PC-9 (cell line): ENCODE measurements at regions not wholly inside any gene's neighbourhood (a gene's known extent, or its start where the extent isn't known, plus 50 kb on each side); places are given as distances from the start of the nearest gene placed in this dataset.

Experiments
- BruUV-seq: library from RNA; stranded (reverse); fragments of 400-500 nt; replicated peaks from 2 replicates; lab custom pipeline; 2021; lab: Mats Ljungman, UMichigan
- CTCF ChIA-PET: fragments of 300-600 bp; sonication (Branson Sonifier 250); formaldehyde crosslinking; loops from one replicate; lab custom pipeline; 2022; ENCODE audit warnings: antibody characterized with exemption; lab: Charles Lee
- POLR2A ChIA-PET: fragments of 300-600 bp; sonication (Branson Sonifier 250); formaldehyde crosslinking; loops from one replicate; lab custom pipeline; 2022; ENCODE audit warnings: antibody characterized with exemption; ENCODE audit not compliant: unreplicated experiment; lab: Charles Lee
- DNase-seq, 2 experiments: peaks; one replicate each; pipeline versions ENCODE4 v3.0.0 to v3.0.0-alpha.2; 2015 to 2022; ENCODE audit warnings: mixed read lengths in 1 of 2
- H2AFZ ChIP-seq: fragments of 200-600 bp; sonication (generic); 2 replicates; pipeline ENCODE4 v1.8.1; 2017; ENCODE audit warnings: antibody characterized with exemption
- H3F3A ChIP-seq: fragments of 200-600 bp; sonication (generic); 2 replicates; pipeline ENCODE4 v1.8.1; 2017; ENCODE audit warnings: antibody characterized with exemption, mild to moderate bottlenecking, low read depth; ENCODE audit not compliant: insufficient read depth
- H3K27ac ChIP-seq: fragments of 200-600 bp; sonication (generic); 2 replicates; pipeline ENCODE4 v1.6.1; 2016; ENCODE audit warnings: mixed run types
- H3K27me3 ChIP-seq: fragments of 200-600 bp; sonication (generic); 2 replicates; pipeline ENCODE4 v1.6.1; 2016; ENCODE audit warnings: low read depth, mixed run types; ENCODE audit not compliant: insufficient read depth
- H3K36me3 ChIP-seq: fragments of 200-600 bp; sonication (generic); 2 replicates; pipeline ENCODE4 v1.6.1; 2016; ENCODE audit warnings: low read depth, mixed run types
- H3K4me1 ChIP-seq: fragments of 200-600 bp; sonication (generic); replicated peaks from 2 replicates; pipeline ENCODE4 v1.6.1; 2016; ENCODE audit warnings: mixed run types; ENCODE audit not compliant: insufficient read depth
- H3K4me2 ChIP-seq: fragments of 200-600 bp; sonication (generic); 2 replicates; pipeline ENCODE4 v1.6.1; 2017; ENCODE audit warnings: mixed run types
- H3K4me3 ChIP-seq: fragments of 200-600 bp; sonication (generic); 2 replicates; pipeline ENCODE4 v1.6.1; 2016; ENCODE audit warnings: mixed run types
- H3K79me2 ChIP-seq: fragments of 200-600 bp; sonication (generic); 2 replicates; pipeline ENCODE4 v1.6.1; 2017; ENCODE audit warnings: low read depth, mixed run types
- H3K9me2 ChIP-seq: fragments of 200-600 bp; sonication (generic); 2 replicates; pipeline ENCODE4 v1.8.1; 2017; ENCODE audit warnings: mild to moderate bottlenecking; ENCODE audit not compliant: insufficient read depth
- H3K9me3 ChIP-seq: fragments of 200-600 bp; sonication (generic); 2 replicates; pipeline ENCODE4 v1.8.1; 2016; ENCODE audit warnings: low read depth; ENCODE audit not compliant: insufficient read depth
- H4K20me1 ChIP-seq: fragments of 200-600 bp; sonication (generic); 2 replicates; pipeline ENCODE4 v1.8.1; 2017; ENCODE audit not compliant: insufficient read depth
- EZH2 ChIP-seq: fragments of 200-600 bp; sonication (generic); IDR thresholded peaks from 2 replicates; pipeline ENCODE4 v1.8.0; 2017; ENCODE audit warnings: antibody characterized with exemption, low read depth
- intact Hi-C: fragments of 100-400 bp; cut with micrococcal nuclease; formaldehyde crosslinking; loops from one replicate; pipeline ENCODE4 v1.10.0; 2022; ENCODE audit not compliant: unreplicated experiment
- TF ChIP-seq, protein P1 (sequence below): fragments of 200-600 bp; sonication (generic); conservative IDR thresholded peaks from 2 replicates; pipeline ENCODE4 v1.6.1; 2017; ENCODE audit warnings: mixed run types, antibody characterized with exemption, mild to moderate bottlenecking, moderate library complexity

DNA sequence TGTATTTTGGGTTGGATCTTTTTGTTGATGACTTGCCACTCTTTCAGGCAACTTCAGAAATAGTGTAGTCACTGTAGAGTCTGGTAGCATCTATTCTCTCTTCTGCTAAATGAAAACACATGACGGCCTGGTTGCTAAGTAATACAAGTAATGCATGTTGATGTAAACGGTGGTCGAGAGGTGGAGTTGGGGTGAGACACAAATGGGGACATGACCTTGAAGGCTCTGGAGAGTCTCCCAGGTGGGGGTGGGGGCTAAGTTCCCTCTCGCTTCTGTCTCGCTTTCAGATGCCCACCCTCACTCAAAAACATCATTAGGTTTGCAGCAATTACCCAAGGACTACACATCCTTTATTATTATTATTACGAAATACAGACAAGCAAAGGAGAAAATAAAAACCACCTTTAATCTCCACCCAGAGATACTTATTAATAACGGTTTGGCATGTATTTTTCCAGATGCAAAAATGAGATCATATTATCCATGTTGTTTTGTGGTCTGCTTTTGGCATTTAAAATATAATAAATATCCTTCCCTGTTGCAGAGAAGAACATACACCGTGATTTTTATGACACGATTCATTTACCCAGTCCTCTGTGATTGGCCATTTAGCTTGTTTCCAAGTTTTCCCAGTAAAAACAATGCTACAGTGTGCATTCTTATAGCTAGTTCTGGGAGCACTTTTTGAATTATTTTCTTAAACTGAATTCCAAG lies 138.1 kb downstream of the MIS18A start:
- H3K4me1 ChIP-seq: no peaks in the 10 kb centered on the region
- no peak overlapping the region for H3K4me2 ChIP-seq
- ChIA-PET CTCF (no interaction called here), POLR2A (no interaction called here)
- no peaks in the 10 kb centered on the region for H3K79me2 ChIP-seq
- no peak overlapping the region for H3K27ac ChIP-seq
- H4K20me1 ChIP-seq: no peaks in the 10 kb centered on the region
- no TSS peak for BruUV-seq
- no peaks in the 10 kb centered on the region for H3K9me3 ChIP-seq
- intact Hi-C loops: no loop called here
- no peak overlapping the region for H3K4me3 ChIP-seq
- peaks cover 42% of the 10 kb centered on the region for H3K27me3 ChIP-seq
- H3F3A ChIP-seq: no peaks in the 10 kb centered on the region
- TF ChIP-seq, protein P1, sequence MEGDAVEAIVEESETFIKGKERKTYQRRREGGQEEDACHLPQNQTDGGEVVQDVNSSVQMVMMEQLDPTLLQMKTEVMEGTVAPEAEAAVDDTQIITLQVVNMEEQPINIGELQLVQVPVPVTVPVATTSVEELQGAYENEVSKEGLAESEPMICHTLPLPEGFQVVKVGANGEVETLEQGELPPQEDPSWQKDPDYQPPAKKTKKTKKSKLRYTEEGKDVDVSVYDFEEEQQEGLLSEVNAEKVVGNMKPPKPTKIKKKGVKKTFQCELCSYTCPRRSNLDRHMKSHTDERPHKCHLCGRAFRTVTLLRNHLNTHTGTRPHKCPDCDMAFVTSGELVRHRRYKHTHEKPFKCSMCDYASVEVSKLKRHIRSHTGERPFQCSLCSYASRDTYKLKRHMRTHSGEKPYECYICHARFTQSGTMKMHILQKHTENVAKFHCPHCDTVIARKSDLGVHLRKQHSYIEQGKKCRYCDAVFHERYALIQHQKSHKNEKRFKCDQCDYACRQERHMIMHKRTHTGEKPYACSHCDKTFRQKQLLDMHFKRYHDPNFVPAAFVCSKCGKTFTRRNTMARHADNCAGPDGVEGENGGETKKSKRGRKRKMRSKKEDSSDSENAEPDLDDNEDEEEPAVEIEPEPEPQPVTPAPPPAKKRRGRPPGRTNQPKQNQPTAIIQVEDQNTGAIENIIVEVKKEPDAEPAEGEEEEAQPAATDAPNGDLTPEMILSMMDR: no peak
- no peak for TF ChIP-seq EZH2
- H2AFZ ChIP-seq: no peak overlapping the region
- DNase-seq: no peak
- H3K36me3 ChIP-seq: no peaks in the 10 kb centered on the region
- H3K9me2 ChIP-seq: no peaks in the 10 kb centered on the region

DNA sequence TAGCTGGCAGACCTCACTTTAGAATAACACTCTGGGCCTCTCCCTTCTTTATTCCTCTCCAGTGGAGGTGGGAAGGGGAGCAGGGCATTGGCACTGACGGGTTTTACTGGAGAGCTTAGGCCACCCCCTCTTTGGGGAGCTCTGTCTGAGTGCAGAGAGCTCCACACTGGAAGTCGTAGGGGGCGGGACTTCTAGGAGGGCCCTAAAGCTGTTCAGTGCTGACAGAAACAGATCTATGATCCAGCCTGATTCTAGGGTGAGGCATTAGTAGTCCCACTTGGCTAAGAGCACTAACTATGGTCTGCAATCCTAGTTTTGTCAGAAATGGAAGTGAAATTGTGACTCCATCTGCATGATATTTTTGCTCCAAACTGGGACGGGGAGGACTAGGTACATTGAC lies 138.7 kb downstream of the MIS18A start:
- CTCF ChIA-PET: no interaction called here

DNA sequence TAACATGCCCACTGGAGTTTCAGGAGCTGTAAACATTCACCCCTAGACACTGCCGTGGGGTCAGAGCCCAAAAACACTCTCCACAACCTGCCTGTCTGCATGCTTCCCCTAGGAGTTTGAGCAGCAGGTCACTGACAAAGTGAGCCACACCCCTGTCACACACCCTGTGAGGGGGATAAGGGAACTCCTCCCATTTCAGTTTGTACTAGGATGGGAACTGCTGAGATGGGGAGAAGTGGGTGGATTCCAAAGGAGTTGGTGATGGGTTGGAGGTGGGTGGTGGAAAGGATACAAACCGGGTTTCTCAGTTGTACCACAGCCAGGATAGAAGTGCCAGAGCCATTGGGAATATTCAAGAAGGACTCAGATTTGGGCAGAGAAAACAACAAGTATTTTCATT lies 140.2 kb downstream of the MIS18A start:
- Histone ChIP-seq H4K20me1 (no peaks in the 10 kb centered on the region), H3K36me3 (no peaks in the 10 kb centered on the region), H3K27me3 (peaks cover 42% of the 10 kb centered on the region), H3K9me3 (no peaks in the 10 kb centered on the region), H3K27ac (no peak overlapping the region), H3K4me1 (no peaks in the 10 kb centered on the region), H3K4me3 (no peak overlapping the region), H3K79me2 (no peaks in the 10 kb centered on the region), H3K4me2 (no peak overlapping the region), H3K9me2 (no peaks in the 10 kb centered on the region), H3F3A (no peaks in the 10 kb centered on the region), H2AFZ (no peak overlapping the region)
- no peak for DNase-seq
- TF ChIP-seq EZH2: no peak
- TF ChIP-seq, protein P1: no peak
- BruUV-seq: no TSS peak
- ChIA-PET POLR2A (no interaction called here), CTCF (no interaction called here)
- intact Hi-C loops: no loop called here

More for the DNA sequence above, 138.7 kb downstream of the MIS18A start:
- no peaks in the 10 kb centered on the region for H3K79me2 ChIP-seq
- H3F3A ChIP-seq: no peaks in the 10 kb centered on the region
- no peaks in the 10 kb centered on the region for H3K36me3 ChIP-seq
- H3K27ac ChIP-seq: no peak overlapping the region
- DNase-seq: no peak
- no peak for TF ChIP-seq EZH2
- TF ChIP-seq, protein P1: no peak
- intact Hi-C loops: no loop called here
- H4K20me1 ChIP-seq: no peaks in the 10 kb centered on the region
- peaks cover 36% of the 10 kb centered on the region for H3K27me3 ChIP-seq
- BruUV-seq: no TSS peak
- no peak overlapping the region for H3K4me2 ChIP-seq
- H3K9me3 ChIP-seq: no peaks in the 10 kb centered on the region
- no peaks in the 10 kb centered on the region for H3K4me1 ChIP-seq
- H2AFZ ChIP-seq: no peak overlapping the region
- no peak overlapping the region for H3K4me3 ChIP-seq
- no peaks in the 10 kb centered on the region for H3K9me2 ChIP-seq
- POLR2A ChIA-PET: no interaction called here
